Left colon (tissue), 2 donors: ENCODE measurements at regions not wholly inside any gene's neighbourhood (a gene's known extent, or its start where the extent isn't known, plus 50 kb on each side); places are given as distances from the start of the nearest gene placed in this dataset.
"Not testable (repeated sequence)": the region's sequence is repeated elsewhere in the genome, so short reads cannot be mapped to it uniquely, and the experiment has no call there.

Source experiments
- ATAC-seq: fragments of 200-7000 bp; cut with Tn5 transposase; one replicate; pipeline ENCODE4 v1.9.1; 2020; ENCODE audit warnings: mild to moderate bottlenecking, moderate library complexity
- DNase-seq, 2 donors: peaks; one replicate each; pipeline ENCODE4 v3.0.0-alpha.2; 2020
- intact Hi-C, 2 donors: fragments of 100-400 bp; cut with DNase I in 1 of 2; cut with micrococcal nuclease in 1 of 2; formaldehyde crosslinking; loops; one replicate each; pipeline versions ENCODE4 v1.11.2 to v1.14.0; 2022; cut with DNase I, micrococcal nuclease
- donor health status: DM: no; HTN: no; CAD: no.
- donor health status: DM: yes; HTN: yes; CAD: no.

GRCh38 chrX:39767446-39767845 is 330.3 kb downstream of the BCOR start:
- ATAC-seq (peak; percentile 56), DNase-seq (no peak)
- intact Hi-C loops = no loop called here

GRCh38 chrX:39769748-39770147 is 328.0 kb downstream of the BCOR start:
- intact Hi-C loops = no loop called here
- DNase-seq (no peak), ATAC-seq (no peak)

DNA sequence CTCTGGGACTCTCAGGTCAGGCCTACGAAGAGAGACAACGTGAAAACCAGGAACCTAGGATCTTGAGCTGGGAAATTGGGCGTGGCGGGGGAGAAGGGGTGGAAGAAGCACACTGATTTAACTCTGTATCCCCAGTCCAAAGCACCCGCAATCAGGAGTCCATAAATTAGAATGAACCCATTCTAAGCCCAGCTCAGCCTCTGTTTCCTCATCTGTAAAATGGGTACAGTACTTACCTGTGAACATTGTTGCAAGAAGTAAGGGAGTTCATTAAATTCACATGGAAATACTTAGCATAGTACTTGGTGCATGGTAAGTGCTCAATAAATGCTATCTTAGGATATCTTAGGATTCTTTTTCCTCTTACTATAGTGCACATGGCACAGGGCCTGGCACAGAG is 326.7 kb downstream of the BCOR start:
- no peak for DNase-seq
- intact Hi-C loops = no loop called here

GRCh38 chrX:39772057-39772832 is 325.5 kb downstream of the BCOR start:
- intact Hi-C loops = no loop called here
- no peak for DNase-seq
- peak; percentile 51 for ATAC-seq

More for the DNA sequence above, 326.7 kb downstream of the BCOR start:
- no peak for ATAC-seq

- no peak for DNase-seq
Measured at GRCh38 chrX:39773150-39773549, 324.6 kb downstream of the BCOR start.

GRCh38 chrX:39773923-39774773 is 323.6 kb downstream of the BCOR start:
- ATAC-seq (no peak), DNase-seq (no peak)
- intact Hi-C loops = no loop called here

More at GRCh38 chrX:39773150-39773549, 324.6 kb downstream of the BCOR start:
- intact Hi-C loops = no loop called here
- ATAC-seq = peak; percentile 54

GRCh38 chrX:39774774-39775328 is 322.9 kb downstream of the BCOR start:
- intact Hi-C loops = no loop called here
- ATAC-seq (no peak), DNase-seq (no peak)

DNA sequence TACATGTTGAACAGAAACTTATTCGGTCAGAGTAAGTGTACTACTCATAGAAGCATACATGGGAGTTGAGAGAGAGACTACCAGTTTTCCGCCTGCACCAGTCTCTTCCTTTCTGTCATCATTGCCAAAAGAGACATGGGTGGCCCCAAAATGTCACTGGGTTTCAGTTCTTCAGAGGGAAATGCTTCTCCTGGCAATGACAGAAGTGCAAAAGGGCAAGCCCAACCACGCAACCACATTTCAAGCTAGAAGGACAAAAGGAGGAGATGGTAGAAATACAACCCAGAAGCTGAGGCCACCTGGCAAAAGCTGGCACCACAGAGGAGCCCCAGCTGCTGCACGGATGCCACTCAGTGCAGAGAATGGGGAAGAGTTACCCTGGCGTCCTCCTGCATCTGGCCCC is 320.1 kb downstream of the BCOR start:
- DNase-seq (no peak), ATAC-seq (no peak)
- intact Hi-C loops = no loop called here

DNA sequence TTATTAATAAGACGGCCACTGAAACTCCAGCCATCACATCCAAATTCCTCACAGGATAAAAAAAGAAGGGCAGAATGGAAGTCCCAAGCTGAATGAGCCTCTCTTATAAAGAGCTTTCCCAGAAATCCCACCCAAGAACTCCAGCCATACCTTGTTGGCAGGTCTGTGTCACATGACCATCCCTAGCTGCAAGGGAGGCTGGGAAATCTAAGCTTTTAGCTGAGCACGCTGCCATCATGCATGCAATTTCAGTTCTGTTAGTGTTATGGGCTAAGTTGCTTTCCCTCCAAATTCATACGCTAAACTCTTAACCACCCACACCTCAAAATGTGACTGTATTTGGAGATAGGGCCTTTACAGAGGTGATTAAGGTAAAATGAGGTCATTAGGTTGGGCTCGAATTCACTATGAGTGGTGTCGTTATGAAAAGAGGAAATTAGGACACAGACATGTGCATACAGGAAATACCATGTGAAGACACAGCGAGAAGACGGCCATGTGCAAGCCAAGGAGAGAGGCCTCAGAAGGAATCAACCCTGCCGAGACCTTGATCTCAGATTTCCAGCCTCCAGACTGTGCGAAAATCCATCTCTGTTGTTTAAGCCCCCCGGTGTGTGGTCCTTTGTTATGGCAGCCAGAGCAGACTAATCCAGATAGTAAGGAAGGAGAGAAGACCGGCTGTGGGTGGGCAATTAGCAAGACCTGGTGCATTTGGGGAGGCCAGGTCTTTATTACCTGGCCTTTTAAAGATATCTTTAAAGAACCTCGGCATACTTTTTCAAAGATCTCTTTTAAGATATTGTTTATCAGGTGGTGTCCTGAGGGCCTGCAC is 317.6 kb downstream of the BCOR start:
- intact Hi-C loops = no loop called here
- DNase-seq (no peak), ATAC-seq (no peak)

GRCh38 chrX:39782276-39782675 is 315.5 kb downstream of the BCOR start:
- ATAC-seq = no peak
- intact Hi-C loops = no loop called here
- no peak for DNase-seq

DNA sequence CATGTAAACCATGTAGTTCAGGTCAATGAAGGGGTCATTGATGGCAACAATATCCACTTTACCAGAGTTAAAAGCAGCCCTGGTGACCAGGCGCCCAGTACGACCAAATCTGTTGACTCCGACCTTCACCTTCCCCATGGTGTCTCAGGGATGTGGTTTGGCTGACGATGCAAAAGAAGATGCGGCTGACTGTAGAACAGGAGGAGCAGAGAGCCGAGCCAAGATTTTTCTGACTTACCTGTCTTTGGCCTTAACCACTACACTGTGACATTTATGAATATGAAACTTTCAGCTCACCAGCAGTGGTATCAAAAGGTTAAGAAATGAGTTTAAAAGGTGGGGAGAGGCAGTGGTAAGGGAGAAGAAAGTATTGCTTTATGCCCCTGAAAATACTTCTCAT is 309.8 kb downstream of the BCOR start:
- no peak for DNase-seq
- no peak for ATAC-seq
- intact Hi-C loops = no loop called here

DNA sequence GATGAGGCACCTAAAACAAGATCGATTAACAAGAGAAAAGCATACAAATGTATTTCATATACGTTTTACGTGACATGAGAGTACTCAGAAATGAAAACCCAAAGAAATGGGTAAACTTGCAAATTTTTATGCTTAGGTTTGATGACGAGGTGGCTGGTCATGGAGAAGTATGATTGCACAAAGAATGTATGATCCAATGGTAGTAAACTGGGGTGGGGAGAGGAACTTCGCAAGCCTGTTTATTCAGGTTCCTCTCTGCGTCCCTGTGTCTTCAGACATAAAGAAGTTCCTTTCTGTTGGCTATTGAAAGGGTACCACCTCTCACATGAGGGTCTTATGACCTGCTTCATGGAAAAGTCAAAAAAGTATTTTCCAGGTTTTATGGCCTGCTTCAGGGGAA is 309.2 kb downstream of the BCOR start:
- no peak for DNase-seq
- no peak for ATAC-seq
- intact Hi-C loops = no loop called here

GRCh38 chrX:39791691-39792090 is 306.1 kb downstream of the BCOR start:
- ATAC-seq = no peak

GRCh38 chrX:39795605-39796004 is 302.2 kb downstream of the BCOR start:
- intact Hi-C loops = no loop called here
- DNase-seq = no peak
- ATAC-seq = no peak

More at GRCh38 chrX:39791691-39792090, 306.1 kb downstream of the BCOR start:
- intact Hi-C loops = no loop called here
- DNase-seq = no peak

DNA sequence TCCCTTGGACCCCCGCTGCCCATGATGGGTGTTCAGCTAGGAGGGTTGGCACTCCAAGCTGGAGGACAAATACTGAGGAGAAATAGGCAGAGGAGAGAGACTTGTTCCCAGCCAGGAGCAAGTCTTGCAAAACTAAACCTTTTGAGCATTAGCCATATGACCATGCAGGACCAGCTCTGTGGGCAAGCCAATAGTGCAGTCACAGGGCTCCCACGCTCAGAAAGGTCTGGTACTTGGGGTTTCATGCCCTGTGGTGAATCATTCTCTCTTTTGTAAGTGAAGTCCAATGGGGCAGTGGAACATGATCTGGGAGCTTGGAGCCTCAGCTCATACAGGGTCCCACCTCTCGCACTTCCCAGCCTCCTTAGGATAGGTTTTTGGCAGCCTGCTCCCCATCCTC is 300.9 kb downstream of the BCOR start:
- intact Hi-C loops = no loop called here
- DNase-seq = no peak
- no peak for ATAC-seq

- intact Hi-C loops, ATAC-seq, DNase-seq: not testable (repeated sequence)
Measured at GRCh38 chrX:39798488-39798887, 299.3 kb downstream of the BCOR start.

GRCh38 chrX:39802354-39802753 is 295.4 kb downstream of the BCOR start:
- DNase-seq = no peak
- intact Hi-C loops = no loop called here

DNA sequence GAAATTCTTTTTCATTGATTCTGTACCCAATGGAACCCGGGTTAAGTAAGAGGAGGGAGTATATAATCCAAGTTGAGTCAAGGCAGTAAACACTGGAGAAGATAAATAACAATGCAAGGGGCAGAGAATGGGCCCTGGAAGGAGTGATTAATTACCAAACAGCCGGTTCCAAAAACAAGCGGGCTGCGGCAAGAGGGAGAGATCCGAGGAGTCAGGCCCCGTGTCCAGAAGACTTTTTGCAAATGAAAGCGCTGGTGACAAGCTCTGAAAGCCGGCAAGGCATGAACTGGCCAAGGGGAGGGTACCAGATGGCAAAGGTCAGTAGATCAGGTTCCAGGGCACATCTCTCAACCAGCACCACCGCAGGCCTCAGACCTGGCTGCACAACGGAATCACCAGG is 294.9 kb downstream of the BCOR start:
- intact Hi-C loops = no loop called here
- ATAC-seq (no peak), DNase-seq (no peak)

More at GRCh38 chrX:39802354-39802753, 295.4 kb downstream of the BCOR start:
- ATAC-seq = no peak

DNA sequence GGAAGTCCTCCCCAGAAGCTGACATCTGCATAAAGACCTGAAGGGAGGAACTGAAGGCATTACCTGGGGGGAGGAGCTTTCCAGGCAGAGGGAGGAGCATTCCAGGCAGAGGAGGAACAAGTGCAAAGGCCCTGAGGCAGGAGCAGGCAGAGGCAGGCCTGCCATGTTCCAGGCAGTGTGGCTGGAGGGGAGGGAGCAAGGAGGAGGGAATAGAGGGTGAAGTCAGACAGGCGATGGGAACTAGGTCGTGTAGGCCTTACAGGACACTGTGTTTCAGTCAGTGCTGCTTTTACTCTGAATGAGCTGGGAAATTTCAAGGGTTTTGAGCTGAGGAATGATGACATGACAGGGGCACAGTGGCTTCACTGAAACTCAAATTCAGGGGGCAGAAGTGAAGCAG is 292.7 kb downstream of the BCOR start:
- intact Hi-C loops = no loop called here
- no peak for ATAC-seq

More for the DNA sequence above, 292.7 kb downstream of the BCOR start:
- DNase-seq = no peak
